Fibroblast of lung (primary cell): ENCODE measurements at regions not wholly inside any gene's neighbourhood (a gene's known extent, or its start where the extent isn't known, plus 50 kb on each side); places are given as distances from the start of the nearest gene placed in this dataset.

Experiments
- DNase-seq, 2 donors: peaks; one replicate each; pipeline versions ENCODE4 v3.0.0 to v3.0.0-alpha.2; 2010; ENCODE audit warnings: low read depth in 2 of 2
- H2AFZ ChIP-seq: 2 replicates; pipeline ENCODE4 v1.5.1; 2012; ENCODE audit warnings: low read length, control low read depth, inconsistent platforms
- H3K27ac ChIP-seq: 2 replicates; pipeline ENCODE4 v1.5.1; 2011; ENCODE audit warnings: low read length, control low read depth; ENCODE audit not compliant: insufficient read depth
- H3K27me3 ChIP-seq: 2 replicates; pipeline ENCODE4 v1.5.1; 2011; ENCODE audit warnings: mild to moderate bottlenecking, low read length; ENCODE audit not compliant: control insufficient read depth, insufficient read depth
- H3K36me3 ChIP-seq: 2 replicates; pipeline ENCODE4 v1.5.1; 2011; ENCODE audit warnings: low read length; ENCODE audit not compliant: control insufficient read depth, insufficient read depth
- H3K4me1 ChIP-seq: 2 replicates; pipeline ENCODE4 v1.5.1; 2011; ENCODE audit warnings: low read length; ENCODE audit not compliant: control insufficient read depth, insufficient read depth; ENCODE audit errors: extremely low read depth
- H3K4me2 ChIP-seq: 2 replicates; pipeline ENCODE4 v1.5.1; 2011; ENCODE audit warnings: low read length, control low read depth; ENCODE audit not compliant: insufficient read depth; ENCODE audit errors: extremely low read depth
- H3K4me3 ChIP-seq, 4 experiments: fragments of 200-600 bp in 1 of 4; sonication (generic) in 1 of 4; replicated peaks in 1 of 4; 2 replicates each; pipeline ENCODE4 v1.5.1; 2011 to 2016; ENCODE audit warnings: low read length in 4 of 4, low read depth in 3 of 4, mild to moderate bottlenecking in 3 of 4, control low read depth in 2 of 4, inconsistent platforms in 1 of 4, mixed read lengths in 1 of 4; ENCODE audit not compliant: insufficient read depth in 1 of 4; ENCODE audit errors: control extremely low read depth in 1 of 4
- H3K79me2 ChIP-seq: 2 replicates; pipeline ENCODE4 v1.5.1; 2012; ENCODE audit warnings: mild to moderate bottlenecking, low read length, inconsistent platforms; ENCODE audit not compliant: control insufficient read depth, insufficient read depth
- H3K9ac ChIP-seq: 2 replicates; pipeline ENCODE4 v1.5.1; 2011; ENCODE audit warnings: mild to moderate bottlenecking, low read length, control low read depth; ENCODE audit not compliant: insufficient read depth
- H3K9me3 ChIP-seq: 2 replicates; pipeline ENCODE4 v1.5.1; 2012; ENCODE audit warnings: low read depth, low read length; ENCODE audit not compliant: control insufficient read depth, insufficient read depth
- H4K20me1 ChIP-seq: 2 replicates; pipeline ENCODE4 v1.5.1; 2011; ENCODE audit warnings: low read length; ENCODE audit not compliant: control insufficient read depth, insufficient read depth; ENCODE audit errors: extremely low read depth
- CTCF ChIP-seq, 2 donors: IDR thresholded peaks in 1 of 2; conservative IDR thresholded peaks in 1 of 2; 1 replicate in 1 of 2; 2 replicates in 1 of 2; pipeline ENCODE4 v1.5.1; 2011 to 2012; ENCODE audit warnings: low read length in 2 of 2, control low read depth in 1 of 2, inconsistent platforms in 1 of 2, low read depth in 1 of 2, mild to moderate bottlenecking in 1 of 2
- EZH2 ChIP-seq: IDR thresholded peaks from 2 replicates; pipeline ENCODE4 v1.5.1; 2012; ENCODE audit warnings: low read length, control low read depth, mild to moderate bottlenecking; ENCODE audit errors: missing control alignments

GRCh38 chr2:71788601-71789240 lies 335.4 kb downstream of the DYSF start:
- Histone ChIP-seq H3K9ac (no peak overlapping the region), H3K4me3 (no peak overlapping the region), H3K9me3 (no peaks in the 10 kb centered on the region), H3K4me2 (no peak overlapping the region), H3K4me1 (peaks cover 6% of the 10 kb centered on the region), H3K36me3 (no peaks in the 10 kb centered on the region), H3K27ac (no peak overlapping the region), H3K27me3 (peaks cover 5% of the 10 kb centered on the region), H3K79me2 (no peaks in the 10 kb centered on the region), H4K20me1 (no peaks in the 10 kb centered on the region), H2AFZ (no peak overlapping the region)
- TF ChIP-seq CTCF (conservative IDR thresholded peaks at IDR 0.05 in 1 of 2, IDR thresholded peaks at IDR 0.05 in 1 of 2; ENCODE audit: low read depth in 1 of 2, low read length in 2 of 2) = no peak
- no peak for DNase-seq

GRCh38 chr2:71788186-71788525 lies 334.8 kb downstream of the DYSF start:
- Histone ChIP-seq H3K9me3 (no peaks in the 10 kb centered on the region), H3K27me3 (peaks cover 5% of the 10 kb centered on the region), H3K36me3 (no peaks in the 10 kb centered on the region), H3K4me3 (no peak overlapping the region), H4K20me1 (no peaks in the 10 kb centered on the region), H3K27ac (no peak overlapping the region), H3K4me1 (peaks cover 6% of the 10 kb centered on the region), H3K79me2 (no peaks in the 10 kb centered on the region), H2AFZ (no peak overlapping the region), H3K4me2 (no peak overlapping the region), H3K9ac (no peak overlapping the region)
- no peak for DNase-seq
- TF ChIP-seq EZH2 (no peak), CTCF (conservative IDR thresholded peaks at IDR 0.05 in 1 of 2, IDR thresholded peaks at IDR 0.05 in 1 of 2; ENCODE audit: low read depth in 1 of 2, low read length in 2 of 2) (no peak)

- Histone ChIP-seq H3K4me3 (no peak overlapping the region), H3K4me1 (peaks cover 6% of the 10 kb centered on the region), H3K9ac (no peak overlapping the region), H4K20me1 (no peaks in the 10 kb centered on the region), H3K4me2 (no peak overlapping the region), H2AFZ (no peak overlapping the region), H3K9me3 (no peaks in the 10 kb centered on the region), H3K27me3 (peaks cover 5% of the 10 kb centered on the region), H3K79me2 (no peaks in the 10 kb centered on the region), H3K27ac (no peak overlapping the region), H3K36me3 (no peaks in the 10 kb centered on the region)
- TF ChIP-seq CTCF (conservative IDR thresholded peaks at IDR 0.05 in 1 of 2, IDR thresholded peaks at IDR 0.05 in 1 of 2; ENCODE audit: low read depth in 1 of 2, low read length in 2 of 2) = no peak
- TF ChIP-seq EZH2 = no peak
- DNase-seq = no peak
Measured at GRCh38 chr2:71787476-71788185, 334.3 kb downstream of the DYSF start.
